HG02571 (cell line): ENCODE measurements at regions not wholly inside any gene's neighbourhood (a gene's known extent, or its start where the extent isn't known, plus 50 kb on each side); places are given as distances from the start of the nearest gene placed in this dataset.
A peak's percentile ranks its signal among the peaks of the same experiment; 100 is the strongest.
"Not testable (repeated sequence)": the region's sequence is repeated elsewhere in the genome, so short reads cannot be mapped to it uniquely, and the experiment has no call there.

Experiments
- ATAC-seq: cut with Tn5 transposase; IDR thresholded peaks from one replicate; pipeline ENCODE4 v1.9.1; 2021; ENCODE audit warnings: mild to moderate bottlenecking, moderate library complexity; ENCODE audit not compliant: unreplicated experiment

DNA sequence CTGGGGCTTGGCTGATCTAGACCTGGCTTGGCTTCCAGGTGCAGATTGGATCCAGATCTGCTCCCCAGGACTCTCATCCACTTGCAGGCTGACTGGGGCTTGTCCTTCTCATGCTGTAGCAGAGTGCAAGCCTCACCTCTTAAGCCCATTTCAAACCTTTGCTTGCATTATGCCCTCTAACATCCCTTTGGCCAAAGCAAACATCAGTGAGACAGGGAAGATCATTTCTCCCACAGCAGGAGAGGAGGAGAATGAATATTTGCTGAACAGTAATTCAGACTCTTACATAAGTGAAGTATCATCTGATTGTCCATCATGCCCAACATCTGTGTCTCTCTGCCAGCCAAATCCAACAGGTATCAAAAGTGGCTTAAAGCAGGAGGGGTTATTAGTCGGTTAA, 194.9 kb downstream of the C9orf152 start:
- no peak for ATAC-seq

GRCh38 chr9:110015759-110016158, 192.2 kb downstream of the C9orf152 start:
- no peak for ATAC-seq

GRCh38 chr9:110016340-110016739, 191.6 kb downstream of the C9orf152 start:
- ATAC-seq: no peak

DNA sequence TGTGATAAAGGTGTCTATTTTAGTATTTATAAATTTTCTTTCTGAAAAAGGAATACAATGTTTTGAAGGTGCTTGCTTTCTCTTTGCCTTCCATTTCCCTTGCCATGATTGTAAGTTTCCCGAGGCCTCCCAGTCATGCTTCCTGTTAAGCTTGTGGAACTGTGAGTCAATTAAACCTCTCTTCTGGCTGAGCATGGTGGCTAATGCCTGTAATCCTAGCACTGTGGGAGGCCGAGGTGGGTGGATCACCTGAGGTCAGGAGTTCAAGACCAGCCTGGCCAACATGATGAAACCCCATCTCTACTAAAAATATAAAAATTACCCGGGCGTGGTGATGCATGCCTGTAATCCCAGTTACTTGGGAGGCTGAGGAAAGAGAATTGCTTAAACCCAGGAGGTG, 187.7 kb downstream of the C9orf152 start:
- not testable (repeated sequence) for ATAC-seq

DNA sequence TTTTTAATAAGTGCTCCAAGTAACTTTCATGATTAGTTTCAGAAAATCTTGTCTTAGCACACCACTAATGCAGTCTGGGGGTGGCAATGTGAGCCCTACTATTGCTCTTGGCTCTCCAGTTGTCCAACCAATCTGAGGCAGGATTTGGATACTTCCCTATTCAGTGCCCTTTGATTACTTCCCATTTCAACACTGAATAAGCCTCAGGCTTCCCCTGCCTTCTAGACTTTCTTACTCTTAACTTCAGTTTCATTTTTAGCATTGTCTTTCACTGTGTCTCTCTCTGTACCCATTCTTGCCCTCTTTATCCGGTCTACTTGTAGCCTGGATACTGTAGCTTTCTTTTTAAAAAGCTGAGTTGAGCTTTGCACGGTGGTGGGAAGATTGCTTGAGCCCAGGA, 186.1 kb downstream of the C9orf152 start:
- ATAC-seq: peak; percentile 96

GRCh38 chr9:110023221-110023620, 184.7 kb downstream of the C9orf152 start:
- ATAC-seq: not testable (repeated sequence)

DNA sequence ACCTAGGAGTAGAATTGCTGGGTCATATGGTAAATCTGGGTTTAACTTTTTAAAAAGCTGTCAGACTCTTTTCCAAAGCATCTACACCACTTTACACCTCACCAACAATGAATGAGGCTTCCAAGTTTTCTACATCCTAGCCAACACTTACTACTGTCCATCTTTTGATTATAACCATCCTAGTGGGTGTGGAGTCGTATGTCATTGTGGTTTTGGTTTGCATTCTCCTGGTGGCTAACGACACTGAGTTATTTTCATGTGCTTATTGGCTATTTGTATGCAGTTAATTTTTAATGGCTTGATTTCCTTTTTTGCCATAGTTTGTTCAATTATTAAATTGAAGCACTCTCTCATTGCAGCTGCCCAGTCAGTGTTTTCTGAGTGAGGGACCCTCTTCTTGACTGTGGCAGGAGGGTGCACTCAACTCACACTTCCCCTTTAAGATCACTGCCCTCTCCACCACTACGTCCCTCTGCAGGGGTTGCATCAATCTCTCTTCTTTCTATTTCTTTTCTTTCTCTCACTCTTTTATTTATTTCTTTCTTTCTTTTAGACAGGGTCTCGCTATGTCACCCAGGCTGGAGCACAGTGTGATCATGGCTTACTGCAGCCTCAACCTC, 182.3 kb downstream of the C9orf152 start:
- ATAC-seq: no peak

DNA sequence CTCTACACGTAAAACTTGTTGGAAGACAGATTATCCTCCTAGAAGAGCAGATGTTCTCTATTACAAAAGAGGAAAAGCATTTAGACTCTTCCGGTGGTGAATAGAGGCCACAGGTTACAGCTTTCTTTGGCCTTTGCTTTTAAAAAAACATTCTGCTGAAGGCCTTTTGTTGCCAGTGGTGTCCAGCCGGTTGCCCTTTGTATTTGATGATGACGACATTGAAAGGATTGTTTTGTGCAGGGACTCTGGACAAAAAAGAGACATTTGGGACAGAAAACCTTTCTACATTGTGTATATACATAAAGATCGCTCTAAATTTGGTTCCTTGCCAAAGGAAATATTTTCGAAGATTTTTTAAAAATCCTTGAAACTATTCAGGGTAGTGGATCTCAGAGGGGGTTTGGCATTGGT, 180.3 kb downstream of the C9orf152 start:
- no peak for ATAC-seq

GRCh38 chr9:110028271-110028670, 179.7 kb downstream of the C9orf152 start:
- ATAC-seq: no peak

DNA sequence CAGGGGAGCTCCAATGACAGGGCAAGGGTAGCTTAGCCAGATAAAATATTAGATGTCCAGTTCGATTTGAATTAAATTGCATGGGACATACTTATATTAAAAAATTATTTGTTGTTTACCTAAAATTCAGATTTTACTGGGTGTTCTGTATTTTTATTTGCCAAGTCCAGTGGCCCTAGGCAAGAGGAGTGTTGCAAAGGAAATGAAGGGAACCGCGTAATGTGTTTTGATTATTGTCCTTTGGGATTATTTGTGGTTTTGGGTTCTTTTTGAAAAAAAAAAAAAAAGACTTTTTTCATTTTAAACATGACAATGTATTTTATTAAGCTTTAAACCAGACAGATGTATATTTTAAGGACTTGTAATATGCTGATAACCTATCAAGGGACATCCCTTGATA, 179.3 kb downstream of the C9orf152 start:
- no peak for ATAC-seq

DNA sequence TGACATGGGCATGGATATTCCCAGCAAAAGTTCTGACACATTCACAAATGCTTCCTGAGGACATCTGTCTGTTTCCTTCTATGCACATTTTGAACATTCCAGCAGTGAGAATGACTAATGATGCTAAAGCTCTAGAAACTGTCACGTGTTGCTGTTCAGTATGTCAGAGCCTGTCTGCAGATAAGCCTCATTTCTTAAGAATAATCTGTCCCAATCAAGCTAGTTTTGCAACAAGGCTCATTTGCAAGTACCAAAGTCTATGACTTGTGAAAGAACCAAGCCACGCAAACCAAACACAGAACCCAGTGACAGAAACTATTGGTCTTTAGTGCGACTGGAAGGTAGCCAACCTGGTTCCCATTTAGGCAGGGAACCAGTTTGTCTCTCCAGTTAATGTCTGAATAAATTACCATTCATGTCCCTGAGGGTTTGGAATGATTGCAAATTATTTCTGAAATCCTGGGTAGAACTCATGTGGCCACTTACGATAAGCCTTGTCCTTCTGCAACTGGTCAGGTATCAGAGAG, 178.5 kb downstream of the C9orf152 start:
- ATAC-seq: no peak

GRCh38 chr9:110029956-110030480, 177.9 kb downstream of the C9orf152 start:
- ATAC-seq: no peak

DNA sequence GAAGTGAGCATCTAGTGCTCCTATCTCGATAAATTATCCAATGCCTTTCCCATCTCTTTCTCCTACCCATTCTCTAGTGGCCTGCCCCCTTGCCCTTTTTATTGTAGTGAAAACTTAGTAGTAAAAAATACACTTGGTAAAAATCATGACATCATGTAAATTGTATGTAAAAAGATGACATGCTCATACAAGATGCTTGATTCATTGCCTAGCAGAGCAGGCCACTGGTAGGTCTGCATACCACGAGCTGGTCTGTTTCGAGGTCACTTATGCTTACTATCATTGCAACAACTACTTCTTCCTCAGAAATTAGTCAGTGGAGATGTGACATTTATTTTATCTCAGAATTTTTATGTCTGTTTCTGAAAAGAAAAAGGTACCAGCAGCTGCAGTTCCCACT, 177.3 kb downstream of the C9orf152 start:
- no peak for ATAC-seq

GRCh38 chr9:110031511-110032173, 176.3 kb downstream of the C9orf152 start:
- no peak for ATAC-seq

DNA sequence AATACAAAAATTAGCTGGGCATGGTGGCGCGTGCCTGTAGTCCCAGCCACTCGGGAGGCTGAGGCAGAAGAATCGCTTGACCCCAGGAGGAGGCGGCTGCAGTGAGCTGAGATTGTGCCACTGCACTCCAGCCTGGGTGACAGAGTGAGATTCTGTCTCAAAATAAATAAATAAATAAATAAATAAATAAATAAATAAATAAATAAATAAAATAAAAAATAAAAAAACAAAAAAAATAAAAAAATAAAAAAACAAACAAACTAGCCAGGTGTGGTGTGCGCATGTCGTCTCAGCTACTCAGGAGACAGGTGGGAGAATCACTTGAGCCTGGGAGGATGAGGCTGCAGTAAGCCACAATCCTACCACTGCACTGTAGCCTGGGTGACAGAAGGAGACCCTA, 175.4 kb downstream of the C9orf152 start:
- ATAC-seq: not testable (repeated sequence)

DNA sequence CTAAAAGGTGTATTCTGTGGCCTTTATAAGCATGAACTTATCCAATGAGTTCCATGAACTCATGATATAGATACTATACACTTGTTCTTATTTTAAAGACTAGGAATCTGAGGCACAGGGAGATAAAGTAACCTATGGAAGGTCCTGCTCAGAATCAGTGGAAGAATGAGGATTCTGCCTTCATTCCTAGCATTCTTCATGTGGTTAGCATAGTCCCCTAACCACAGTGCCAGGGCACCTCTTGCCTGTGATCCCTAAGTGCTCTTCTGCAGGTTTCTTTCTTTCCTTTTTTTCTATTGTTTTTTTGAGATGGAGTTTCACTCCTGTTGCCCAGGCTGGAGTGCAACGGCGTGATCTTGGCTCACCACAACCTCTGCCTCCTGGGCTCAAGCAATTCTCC, 174.1 kb downstream of the C9orf152 start:
- no peak for ATAC-seq

DNA sequence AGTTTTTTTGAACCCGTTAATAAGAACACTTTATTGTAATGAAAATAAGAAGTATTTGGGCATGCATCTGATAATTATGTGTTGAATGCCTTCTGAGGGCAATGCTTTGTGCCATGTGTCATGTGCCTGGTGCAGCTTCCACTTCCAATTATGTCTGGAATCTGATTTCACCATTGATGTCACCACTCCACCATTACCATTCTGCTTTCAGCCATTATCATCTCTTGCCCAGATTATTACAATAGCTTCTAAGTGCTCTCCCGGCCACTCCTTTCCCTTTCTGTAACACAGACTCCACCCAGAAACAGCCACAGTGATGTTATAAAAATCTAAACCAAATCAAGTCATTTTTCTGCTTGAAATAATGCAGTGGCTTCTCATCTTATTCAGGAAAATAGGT, 171.7 kb downstream of the C9orf152 start:
- ATAC-seq: no peak

DNA sequence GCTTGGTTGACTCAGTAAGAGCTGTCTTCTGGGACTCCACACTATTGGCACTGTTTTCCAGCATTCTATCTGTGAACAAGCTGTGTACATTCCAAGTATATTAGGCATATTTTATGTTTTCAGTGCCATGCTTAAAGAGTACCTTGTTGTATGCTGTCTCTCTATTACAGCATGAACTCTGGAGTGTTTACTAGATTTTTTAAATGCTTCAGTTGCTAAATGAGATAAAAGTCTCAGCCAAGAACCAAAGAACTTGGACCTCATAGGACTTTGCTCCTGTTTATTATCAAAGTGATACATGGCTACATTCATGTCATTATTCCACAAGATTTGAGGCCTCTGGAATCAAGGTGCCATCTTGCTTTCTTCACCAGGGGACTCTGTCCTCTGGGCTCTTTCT, 167.2 kb downstream of the C9orf152 start:
- no peak for ATAC-seq

GRCh38 chr9:110041452-110041851, 166.5 kb downstream of the C9orf152 start:
- ATAC-seq: no peak

DNA sequence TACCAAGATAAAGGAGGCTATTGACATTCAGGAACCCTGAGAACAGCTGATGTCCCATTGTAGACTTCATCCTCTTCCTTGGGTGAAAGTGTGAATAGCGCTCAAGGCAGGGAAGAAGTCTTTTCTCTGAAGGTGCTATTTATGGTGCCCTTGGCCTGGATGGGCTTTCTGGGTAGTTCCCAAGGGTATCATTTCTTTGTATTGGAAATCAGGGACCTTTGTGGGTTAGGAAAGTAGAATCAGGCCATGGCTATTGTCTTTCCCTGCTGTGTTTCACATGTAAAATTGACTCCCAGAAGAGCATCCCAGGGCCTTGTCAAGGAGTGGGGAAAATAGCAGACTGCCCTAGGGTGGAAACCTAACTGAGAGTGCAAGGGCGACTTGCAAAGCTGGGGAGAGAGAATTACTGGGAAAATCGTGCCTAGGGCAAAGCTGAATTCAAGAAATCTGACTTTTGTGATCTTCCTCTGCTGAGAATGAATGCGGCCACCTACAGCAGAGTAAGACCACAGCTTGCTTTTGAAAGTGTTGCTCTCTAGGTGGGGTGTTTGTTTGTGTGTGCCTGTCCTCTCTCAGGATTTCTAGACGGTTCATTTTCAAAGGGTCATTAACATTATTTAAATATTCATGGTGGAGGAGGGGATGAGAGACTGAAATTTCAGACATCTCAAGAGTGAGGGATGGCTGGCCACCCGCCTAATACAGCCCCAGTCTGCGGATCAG, 160.6 kb downstream of the C9orf152 start:
- peak; percentile 27 for ATAC-seq

GRCh38 chr9:110047955-110048402, 160.0 kb downstream of the C9orf152 start:
- ATAC-seq: peak; percentile 27
